H1 (cell line): ENCODE measurements at regions not wholly inside any gene's neighbourhood (a gene's known extent, or its start where the extent isn't known, plus 50 kb on each side); places are given as distances from the start of the nearest gene placed in this dataset.

Source experiments
- HDAC2 ChIP-seq, 2 experiments: fragments of 300-600 bp in 1 of 2; sonication (generic) in 1 of 2; IDR thresholded peaks; 2 replicates each; pipeline ENCODE4 v1.6.1; 2011 to 2012; ENCODE audit warnings: low read depth in 2 of 2, low read length in 2 of 2, mild to moderate bottlenecking in 2 of 2, moderate library complexity in 2 of 2, borderline replicate concordance in 1 of 2, inconsistent platforms in 1 of 2
- KDM1A ChIP-seq: fragments of 200-600, 300-600 bp; sonication (generic); IDR thresholded peaks from 2 replicates; pipeline ENCODE4 v1.7.1; 2016; ENCODE audit warnings: mild to moderate bottlenecking, low read length, borderline replicate concordance
- SP2 ChIP-seq: IDR thresholded peaks from 2 replicates; pipeline ENCODE4 v1.6.1; 2012; ENCODE audit warnings: mild to moderate bottlenecking, low read length, inconsistent platforms

DNA sequence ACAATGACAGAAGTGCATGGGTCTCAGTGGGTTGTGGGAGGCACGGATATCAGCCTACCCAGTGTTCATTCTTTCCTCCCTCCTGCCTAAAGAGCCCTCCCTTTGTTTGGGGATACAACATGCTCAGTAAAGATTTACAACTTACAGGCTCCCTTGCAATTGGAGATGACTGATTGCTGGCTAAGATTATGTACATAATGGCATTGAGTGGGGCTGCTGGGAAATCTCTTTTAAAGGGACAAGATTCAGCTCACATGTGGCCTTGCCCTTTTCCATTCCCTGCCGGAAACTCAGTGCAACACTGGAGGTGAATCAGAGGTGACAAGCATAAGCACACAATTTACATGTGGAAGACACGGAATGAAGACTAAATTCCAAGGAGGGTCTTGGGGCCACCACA lies 83.7 kb upstream of the CHRM3 start (continued):
- TF ChIP-seq KDM1A (no peak), HDAC2 (IDR thresholded peaks at IDR 0.05; ENCODE audit: borderline replicate concordance in 1 of 2, low read depth in 2 of 2, low read length in 2 of 2) (no peak), SP2 (no peak)
